Adrenal gland (tissue), 9 donors: ENCODE measurements at regions not wholly inside any gene's neighbourhood (a gene's known extent, or its start where the extent isn't known, plus 50 kb on each side); places are given as distances from the start of the nearest gene placed in this dataset.

Source experiments
- DNase-seq, 7 donors: peaks; one replicate each; pipeline ENCODE4 v3.0.0-alpha.2; 2019 to 2020
- H3K27ac ChIP-seq, 5 donors: fragments of 200-600 bp; sonication (generic) in 4 of 5; 1 replicate in 3 of 5; 2 replicates in 2 of 5; pipeline versions ENCODE4 v1.5.1 to v1.8.0; 2016 to 2020; ENCODE audit warnings: mild to moderate bottlenecking in 1 of 5
- H3K27me3 ChIP-seq: fragments of 200-600 bp; 2 replicates; pipeline ENCODE4 v1.8.0; 2021
- H3K36me3 ChIP-seq, 2 donors: fragments of 200-600 bp; replicated peaks in 1 of 2; 1 replicate in 1 of 2; 2 replicates in 1 of 2; pipeline versions ENCODE4 v1.5.1 to v1.8.0; 2018 to 2022
- H3K4me1 ChIP-seq, 2 donors: fragments of 200-600 bp; replicated peaks in 1 of 2; 1 replicate in 1 of 2; 2 replicates in 1 of 2; pipeline versions ENCODE4 v1.5.1 to v1.8.0; 2018 to 2021
- H3K4me3 ChIP-seq, 4 donors: fragments of 200-600 bp; sonication (generic) in 3 of 4; one replicate each; pipeline ENCODE4 v1.5.1; 2016 to 2018
- H3K9me3 ChIP-seq, 3 donors: fragments of 200-600 bp; sonication (generic) in 1 of 3; replicated peaks in 1 of 3; 1 replicate in 2 of 3; 2 replicates in 1 of 3; pipeline versions ENCODE4 v1.5.1 to v1.8.0; 2016 to 2021
- POLR2A ChIP-seq, 2 donors: fragments of 450-650 bp; IDR thresholded peaks; one replicate each; pipeline ENCODE4 v1.6.1; 2017; ENCODE audit warnings: antibody characterized with exemption in 2 of 2, mild to moderate bottlenecking in 2 of 2, moderate library complexity in 1 of 2
- WGBS, 4 donors: extraction: QIAGEN DNeasy Blood & Tissue Kit in 2 of 4; methylation state at CpG; one replicate each; pipeline versions ENCODE4 v1.1.5 to v1.1.7; 2013 to 2017; 5-methylcytosine and 5-hydroxymethylcytosine counted together
- intact Hi-C, 2 donors: fragments of 100-400 bp; cut with DNase I; formaldehyde crosslinking; loops; one replicate each; pipeline versions ENCODE4 v1.14.1 to v1.15.0; 2022 to 2023
- TF ChIP-seq, protein P1 (sequence below), 6 experiments: fragments of 450-650 bp in 4 of 6; fragments of 200-600 bp in 2 of 6; sonication (generic) in 1 of 6; IDR thresholded peaks; 1 replicate in 5 of 6; 2 replicates in 1 of 6; pipeline versions ENCODE4 v1.5.1 to v1.8.0; 2016 to 2021; ENCODE audit warnings: antibody characterized with exemption in 6 of 6, mild to moderate bottlenecking in 2 of 6, moderate library complexity in 1 of 6
- donor health status: healthy with polysubstance abuse.
- donor health status: Bipolar disorder and iron deficiency.
- donor health status: DM: yes; HTN: yes; CAD: no.
- donor health status: DM: no; HTN: no; CAD: no.
- donor health status: DM: no; HTN: no; CAD: no.

DNA sequence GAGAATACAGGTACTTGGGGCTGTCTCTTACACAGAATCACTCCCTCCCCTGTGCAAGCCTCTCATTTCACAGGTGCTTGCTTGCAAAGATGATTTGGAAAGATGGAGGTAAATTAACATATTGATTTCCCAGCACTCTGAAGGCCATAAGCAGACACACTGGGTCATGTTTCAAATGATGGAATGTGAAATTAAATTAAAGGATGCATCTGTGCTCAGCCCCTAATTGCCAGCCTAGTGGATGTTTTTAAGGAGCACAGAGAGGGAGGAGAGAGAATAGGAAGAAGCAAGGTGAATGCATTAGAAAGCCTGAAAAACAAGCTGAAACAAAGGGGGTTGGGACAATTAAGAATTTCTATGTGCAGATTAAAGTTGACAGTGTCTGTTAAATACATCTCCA lies 96.1 kb upstream of the GRIP1 start:
- Histone ChIP-seq H3K27me3 (no peaks in the 10 kb centered on the region), H3K4me1 (no peaks in the 10 kb centered on the region), H3K9me3 (no peaks in the 10 kb centered on the region), H3K36me3 (no peaks in the 10 kb centered on the region), H3K4me3 (no peak overlapping the region), H3K27ac (no peak overlapping the region)
- intact Hi-C loops, result no loop called here
- TF ChIP-seq, protein P1, sequence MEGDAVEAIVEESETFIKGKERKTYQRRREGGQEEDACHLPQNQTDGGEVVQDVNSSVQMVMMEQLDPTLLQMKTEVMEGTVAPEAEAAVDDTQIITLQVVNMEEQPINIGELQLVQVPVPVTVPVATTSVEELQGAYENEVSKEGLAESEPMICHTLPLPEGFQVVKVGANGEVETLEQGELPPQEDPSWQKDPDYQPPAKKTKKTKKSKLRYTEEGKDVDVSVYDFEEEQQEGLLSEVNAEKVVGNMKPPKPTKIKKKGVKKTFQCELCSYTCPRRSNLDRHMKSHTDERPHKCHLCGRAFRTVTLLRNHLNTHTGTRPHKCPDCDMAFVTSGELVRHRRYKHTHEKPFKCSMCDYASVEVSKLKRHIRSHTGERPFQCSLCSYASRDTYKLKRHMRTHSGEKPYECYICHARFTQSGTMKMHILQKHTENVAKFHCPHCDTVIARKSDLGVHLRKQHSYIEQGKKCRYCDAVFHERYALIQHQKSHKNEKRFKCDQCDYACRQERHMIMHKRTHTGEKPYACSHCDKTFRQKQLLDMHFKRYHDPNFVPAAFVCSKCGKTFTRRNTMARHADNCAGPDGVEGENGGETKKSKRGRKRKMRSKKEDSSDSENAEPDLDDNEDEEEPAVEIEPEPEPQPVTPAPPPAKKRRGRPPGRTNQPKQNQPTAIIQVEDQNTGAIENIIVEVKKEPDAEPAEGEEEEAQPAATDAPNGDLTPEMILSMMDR (IDR thresholded peaks at IDR 0.05), result no peak
- TF ChIP-seq POLR2A (IDR thresholded peaks at IDR 0.05), result no peak
- no peak for DNase-seq

DNA sequence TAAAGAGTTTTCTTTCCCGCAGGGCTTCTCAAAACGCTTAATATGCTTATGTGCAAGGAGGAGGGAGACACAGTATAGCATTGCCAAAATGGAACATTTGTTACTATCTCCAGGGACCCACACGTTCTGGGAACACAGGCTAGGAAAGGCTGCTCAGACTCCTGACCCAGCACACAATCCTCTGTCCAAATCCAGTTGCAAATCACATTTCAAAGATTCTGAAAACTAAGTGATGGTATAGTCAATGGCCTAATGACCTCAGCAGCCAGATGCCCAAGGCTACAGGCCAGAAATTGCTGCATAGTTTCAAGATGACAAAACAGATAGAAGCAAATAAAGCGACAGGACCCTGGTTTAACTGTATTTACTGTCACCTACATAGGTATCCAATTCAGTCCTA lies 97.0 kb upstream of the GRIP1 start:
- intact Hi-C loops, result no loop called here
- Histone ChIP-seq H3K27ac (no peak overlapping the region), H3K4me1 (no peaks in the 10 kb centered on the region), H3K9me3 (no peaks in the 10 kb centered on the region), H3K4me3 (no peak overlapping the region), H3K36me3 (no peaks in the 10 kb centered on the region), H3K27me3 (no peaks in the 10 kb centered on the region)
- 65 to 76% (median 74%) methylated on average over 4 of the region's 4 CpGs for WGBS, 4 donors
- TF ChIP-seq POLR2A (IDR thresholded peaks at IDR 0.05), result no peak
- TF ChIP-seq, protein P1 (IDR thresholded peaks at IDR 0.05), result no peak
- DNase-seq, result no peak

DNA sequence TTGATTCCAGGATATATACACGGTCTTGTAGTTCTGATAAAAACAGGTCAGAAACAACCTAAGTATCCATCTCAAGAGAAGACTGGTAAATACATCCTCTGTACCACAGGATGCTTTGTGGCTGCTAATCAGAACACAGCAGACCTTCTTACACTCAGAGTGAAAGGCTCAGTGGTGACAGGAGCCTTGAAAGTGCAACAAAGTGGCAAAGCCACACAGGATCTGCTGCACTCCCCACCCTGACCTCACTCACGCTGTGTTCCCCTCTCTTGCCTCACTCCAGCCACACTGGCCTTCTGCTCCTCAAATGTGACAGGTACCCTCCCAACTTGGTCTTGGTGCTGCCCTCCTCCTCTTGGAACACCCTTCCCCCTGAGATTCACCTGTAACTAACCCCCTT lies 98.1 kb upstream of the GRIP1 start:
- DNase-seq, result no peak
- H3K27ac ChIP-seq, result no peak overlapping the region
- TF ChIP-seq, protein P1 (IDR thresholded peaks at IDR 0.05), result no peak
- no peak for TF ChIP-seq POLR2A (IDR thresholded peaks at IDR 0.05)
- 66 to 78% (median 68%) methylated on average over 2 of the region's 2 CpGs for WGBS, 4 donors
- H3K9me3 ChIP-seq, result no peaks in the 10 kb centered on the region
- H3K4me1 ChIP-seq, result no peaks in the 10 kb centered on the region
- H3K27me3 ChIP-seq, result no peaks in the 10 kb centered on the region
- no peak overlapping the region for H3K4me3 ChIP-seq
- intact Hi-C loops, result no loop called here
- no peaks in the 10 kb centered on the region for H3K36me3 ChIP-seq

DNA sequence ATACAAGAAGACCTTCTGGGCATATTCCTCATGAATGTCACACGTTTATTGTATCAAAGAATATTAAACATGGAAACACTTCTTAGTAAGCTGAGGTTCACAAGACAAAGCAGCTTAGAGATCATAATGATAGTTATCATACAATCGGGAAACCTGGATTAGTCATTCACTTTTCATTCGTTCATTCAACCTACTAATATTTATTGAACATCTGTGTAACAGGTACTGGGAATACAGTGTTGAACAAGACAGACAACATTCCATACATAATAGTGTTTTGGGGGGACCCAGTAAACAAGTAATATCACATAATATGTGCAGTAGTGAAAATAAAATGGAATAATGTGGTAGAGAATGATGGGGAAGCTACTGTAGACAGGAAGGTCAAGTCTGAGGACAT lies 100.6 kb upstream of the GRIP1 start:
- H3K36me3 ChIP-seq, result no peaks in the 10 kb centered on the region
- no peaks in the 10 kb centered on the region for H3K4me1 ChIP-seq
- no peak for DNase-seq
- no peak overlapping the region for H3K4me3 ChIP-seq
- TF ChIP-seq POLR2A (IDR thresholded peaks at IDR 0.05), result no peak
- WGBS, 4 donors, result 79 to 85% (median 83%) methylated on average over 3 of the region's 3 CpGs
- H3K9me3 ChIP-seq, result no peaks in the 10 kb centered on the region
- no peaks in the 10 kb centered on the region for H3K27me3 ChIP-seq
- H3K27ac ChIP-seq, result no peak overlapping the region
- intact Hi-C loops, result no loop called here

DNA sequence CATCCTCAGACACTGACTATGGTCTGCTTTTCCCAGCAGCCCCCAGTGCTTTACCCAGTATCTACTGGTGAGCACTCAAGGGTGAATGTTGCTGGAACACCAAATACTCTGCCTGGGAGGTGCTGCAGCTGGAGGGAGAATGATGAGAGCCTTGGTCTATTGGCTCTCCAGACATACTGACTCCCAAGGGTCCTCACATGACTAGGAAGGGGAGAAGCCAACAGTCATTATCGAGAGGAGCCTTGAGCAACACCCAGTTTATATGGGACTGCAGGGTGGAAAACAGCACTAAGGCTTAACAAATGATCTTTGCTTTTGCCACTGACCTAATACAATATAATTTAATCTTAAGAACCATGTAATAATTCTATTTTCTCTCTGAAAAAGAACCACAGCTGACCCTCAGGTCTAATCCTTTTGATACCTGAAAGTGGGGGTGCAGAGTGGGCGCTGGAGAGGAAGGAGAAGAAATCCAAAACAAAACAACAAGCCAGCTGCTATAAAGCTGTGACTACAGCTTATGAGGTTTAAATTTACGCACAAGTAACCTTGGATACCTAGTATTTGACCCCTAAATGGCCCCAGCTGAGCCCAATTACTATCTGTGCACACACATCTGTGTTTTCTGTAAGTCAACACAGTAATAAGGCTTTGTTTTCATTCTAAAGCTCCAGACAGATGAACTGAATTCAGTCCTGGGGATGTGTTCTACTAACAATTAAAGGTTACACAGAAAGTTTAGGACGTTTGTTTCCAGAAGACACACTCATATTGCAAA lies 107.8 kb upstream of the GRIP1 start:
- no peaks in the 10 kb centered on the region for H3K36me3 ChIP-seq
- TF ChIP-seq POLR2A (IDR thresholded peaks at IDR 0.05), result no peak
- TF ChIP-seq, protein P1 (IDR thresholded peaks at IDR 0.05), result no peak
- WGBS, 4 donors, result 66 to 79% (median 72%) methylated on average over 4 of the region's 4 CpGs
- no peaks in the 10 kb centered on the region for H3K9me3 ChIP-seq
- DNase-seq, result no peak
- no peak overlapping the region for H3K4me3 ChIP-seq
- intact Hi-C loops, result no loop called here
- H3K27ac ChIP-seq, result no peak overlapping the region
- no peaks in the 10 kb centered on the region for H3K4me1 ChIP-seq
- no peaks in the 10 kb centered on the region for H3K27me3 ChIP-seq
